Activated CD8-positive, alpha-beta memory T cell treated with anti-CD3 and anti-CD28 coated beads for 36 hours (primary cell): ENCODE measurements at regions not wholly inside any gene's neighbourhood (a gene's known extent, or its start where the extent isn't known, plus 50 kb on each side); places are given as distances from the start of the nearest gene placed in this dataset.
"Not testable (repeated sequence)": the region's sequence is repeated elsewhere in the genome, so short reads cannot be mapped to it uniquely, and the experiment has no call there.

Source experiments
- CTCF ChIA-PET: fragments of 350-600 bp; sonication (Branson Sonifier 250); formaldehyde crosslinking; loops from one replicate; lab custom pipeline; 2021; ENCODE audit warnings: antibody characterized with exemption; lab: Charles Lee
- POLR2A ChIA-PET: fragments of 350-600 bp; sonication (Branson Sonifier 250); formaldehyde crosslinking; loops from one replicate; lab custom pipeline; 2021; ENCODE audit warnings: antibody characterized with exemption; lab: Charles Lee

DNA sequence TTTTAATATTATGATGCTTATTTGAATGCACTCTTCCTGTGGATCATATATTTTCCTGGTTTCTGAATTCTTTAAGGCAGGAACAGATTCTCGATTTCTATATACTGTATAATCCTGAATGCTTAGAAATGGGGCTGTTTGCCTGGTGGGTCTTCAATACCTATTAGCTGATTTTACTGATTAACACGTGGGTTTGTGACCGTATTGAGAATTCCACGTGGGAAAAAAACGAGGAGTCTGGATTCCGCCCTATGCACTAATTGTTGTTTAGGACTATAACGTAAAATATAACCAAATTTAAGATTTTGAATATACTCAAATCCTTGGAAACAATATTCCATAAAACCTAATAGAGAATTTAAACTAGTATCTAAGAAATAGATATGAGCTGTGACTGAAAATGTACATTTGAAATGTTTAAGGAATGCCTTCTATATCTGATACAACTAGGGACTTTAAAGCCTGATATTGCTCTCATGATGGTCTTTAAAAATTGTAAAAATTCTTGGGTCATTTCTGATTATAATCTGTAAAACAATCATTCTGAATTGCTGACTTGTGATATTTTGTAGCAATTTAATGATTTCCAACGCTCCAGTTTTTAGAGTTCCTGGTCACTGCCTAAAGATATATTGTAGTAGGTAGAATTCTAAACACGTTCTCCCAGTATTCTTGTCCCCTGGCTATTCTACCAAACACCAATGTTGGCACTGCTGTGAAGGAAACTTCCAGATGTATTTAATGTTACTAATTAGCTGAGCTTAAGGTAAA, 93.6 kb upstream of the NOX3 start:
- ChIA-PET POLR2A (no interaction called here), CTCF (no interaction called here)

DNA sequence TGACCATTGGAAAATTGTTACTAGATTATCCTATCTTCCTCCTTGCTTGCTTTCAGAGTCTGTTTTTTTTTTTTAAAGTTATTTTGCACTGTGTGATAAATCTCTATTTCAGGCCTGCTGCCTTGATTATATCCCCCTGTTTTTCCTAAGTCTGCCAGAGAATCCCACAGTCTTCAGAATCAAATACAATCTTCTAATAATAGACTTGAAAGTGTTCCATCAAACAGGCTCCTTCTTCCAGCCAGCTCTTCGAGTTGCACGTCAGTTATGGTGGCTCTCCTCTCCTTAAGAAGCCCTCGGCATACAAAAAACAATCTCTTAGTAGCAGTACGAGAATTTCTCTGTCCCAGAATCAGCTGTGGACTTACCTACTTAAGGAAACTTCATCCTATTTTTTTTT, 92.9 kb upstream of the NOX3 start:
- ChIA-PET POLR2A (no interaction called here), CTCF (no interaction called here)

DNA sequence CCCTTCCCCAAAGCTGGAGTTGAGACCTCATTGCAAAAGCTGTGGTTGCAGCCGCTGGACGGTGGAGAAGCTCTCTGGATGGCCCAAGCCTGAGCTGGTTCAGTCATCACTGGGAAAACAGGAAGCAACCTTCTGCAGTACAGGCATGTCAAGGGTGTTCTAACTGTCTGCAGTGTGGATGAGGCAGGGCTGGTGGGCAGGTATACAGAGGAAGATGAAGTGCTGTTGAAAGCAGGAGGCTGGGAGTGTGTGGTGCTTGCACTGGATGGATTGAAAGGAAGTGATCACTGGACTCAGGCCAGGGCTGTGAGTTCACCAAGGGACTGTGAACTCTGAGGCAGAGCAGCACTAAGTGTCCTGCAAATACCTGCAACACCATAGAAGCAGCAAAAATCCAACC, 89.0 kb upstream of the NOX3 start:
- ChIA-PET CTCF (no interaction called here), POLR2A (no interaction called here)

DNA sequence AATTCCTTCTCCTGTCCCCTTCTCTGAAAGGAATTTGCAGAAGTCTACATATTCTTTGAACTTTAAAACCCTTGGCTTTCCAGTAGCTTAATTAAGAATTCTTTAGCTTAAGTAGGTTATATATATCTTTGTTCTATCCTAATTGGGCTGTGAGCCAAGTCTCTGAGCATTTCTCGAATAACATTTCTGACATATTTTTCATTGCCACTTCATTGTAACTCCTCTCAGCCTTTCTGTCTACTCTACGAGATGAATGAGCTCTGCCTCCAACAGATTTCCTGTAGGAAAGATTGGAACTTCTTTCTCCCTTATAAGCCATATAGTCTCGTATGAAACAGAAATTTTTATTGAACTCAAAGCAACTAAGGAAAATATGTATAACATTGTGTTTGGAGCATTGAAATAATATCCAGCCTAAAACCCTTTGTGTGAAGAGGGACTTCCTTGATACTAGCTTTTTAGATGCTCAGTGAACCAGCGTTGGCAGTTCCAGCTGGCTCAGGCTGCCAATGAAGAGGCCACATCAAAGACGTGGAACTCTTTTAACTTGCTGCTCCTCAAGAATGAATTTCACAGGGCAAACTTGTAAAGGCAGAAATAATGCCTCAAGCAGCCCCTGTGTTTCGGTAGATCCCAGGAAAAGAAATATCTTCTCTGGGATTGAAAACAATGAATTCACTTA, 87.7 kb upstream of the NOX3 start:
- CTCF ChIA-PET, result no interaction called here
- POLR2A ChIA-PET, result no interaction called here

DNA sequence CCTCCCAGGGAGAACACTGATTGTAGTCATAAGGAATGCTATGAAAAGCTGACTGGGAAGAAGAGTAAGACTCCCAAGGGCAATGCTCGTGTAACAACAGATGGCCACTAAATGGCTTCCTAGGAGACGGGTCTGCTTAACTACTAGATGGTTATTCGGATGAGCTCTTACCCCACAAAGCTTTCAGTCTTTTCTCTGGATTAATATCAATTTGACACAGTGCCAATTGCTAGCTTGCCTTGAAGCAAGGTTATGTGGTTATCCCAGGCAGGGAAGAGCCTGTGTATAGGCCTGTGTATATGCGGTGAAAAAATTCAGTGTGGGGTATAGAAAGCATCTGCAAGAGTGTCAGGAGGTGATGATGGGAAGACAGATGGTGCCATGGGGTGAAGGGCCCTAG, 86.4 kb upstream of the NOX3 start:
- ChIA-PET CTCF (no interaction called here), POLR2A (no interaction called here)

DNA sequence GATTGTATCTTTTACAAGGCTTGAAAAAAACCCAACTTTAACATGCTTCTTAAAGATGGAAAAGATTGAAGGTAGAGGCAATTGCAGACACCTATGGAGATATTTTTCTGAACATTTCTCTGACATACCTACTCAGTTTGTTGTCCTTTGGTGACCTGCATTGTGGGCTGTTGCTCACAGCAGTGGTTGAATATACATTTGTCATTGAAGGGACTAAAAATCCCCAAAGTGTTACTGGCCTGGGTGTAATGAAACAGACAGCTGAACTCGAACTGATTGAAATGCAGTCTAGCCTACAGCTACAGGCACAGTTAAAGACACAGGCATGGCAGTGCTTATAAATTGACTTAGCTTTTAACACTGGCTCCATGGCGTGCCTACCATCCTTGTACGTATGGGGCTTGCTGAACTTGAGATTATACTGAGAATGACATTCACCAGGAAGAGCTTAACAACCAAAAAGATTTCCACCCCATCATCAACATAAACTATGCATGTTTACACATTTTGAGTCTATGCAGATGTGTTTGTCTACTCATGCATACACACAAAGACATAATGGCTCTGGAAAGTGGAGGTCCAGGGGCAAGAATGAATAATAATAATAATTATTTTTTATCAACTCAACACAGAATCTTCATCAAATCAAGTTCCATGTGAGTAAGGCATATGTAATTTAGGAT, 83.2 kb upstream of the NOX3 start:
- CTCF ChIA-PET, result no interaction called here
- POLR2A ChIA-PET, result no interaction called here

DNA sequence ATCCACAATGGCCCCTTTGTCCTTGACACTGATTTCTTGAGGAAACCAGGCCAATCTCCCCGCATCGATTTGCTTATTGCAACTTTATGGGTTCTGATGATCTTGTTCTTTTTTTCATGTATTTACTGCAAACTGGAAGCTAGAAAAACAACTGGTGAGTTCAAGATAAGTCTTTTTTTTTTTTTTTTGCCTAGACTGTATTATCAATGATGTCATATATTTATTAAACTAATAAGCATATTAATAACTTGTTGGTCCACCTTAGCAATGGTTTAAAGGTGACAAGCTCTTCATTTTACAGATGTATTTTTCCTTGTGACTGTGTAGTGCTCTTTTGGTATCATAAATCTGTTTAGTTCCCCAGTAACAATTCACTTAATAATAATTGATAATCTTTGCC, 79.0 kb upstream of the NOX3 start:
- POLR2A ChIA-PET, result no interaction called here
- CTCF ChIA-PET, result no interaction called here

DNA sequence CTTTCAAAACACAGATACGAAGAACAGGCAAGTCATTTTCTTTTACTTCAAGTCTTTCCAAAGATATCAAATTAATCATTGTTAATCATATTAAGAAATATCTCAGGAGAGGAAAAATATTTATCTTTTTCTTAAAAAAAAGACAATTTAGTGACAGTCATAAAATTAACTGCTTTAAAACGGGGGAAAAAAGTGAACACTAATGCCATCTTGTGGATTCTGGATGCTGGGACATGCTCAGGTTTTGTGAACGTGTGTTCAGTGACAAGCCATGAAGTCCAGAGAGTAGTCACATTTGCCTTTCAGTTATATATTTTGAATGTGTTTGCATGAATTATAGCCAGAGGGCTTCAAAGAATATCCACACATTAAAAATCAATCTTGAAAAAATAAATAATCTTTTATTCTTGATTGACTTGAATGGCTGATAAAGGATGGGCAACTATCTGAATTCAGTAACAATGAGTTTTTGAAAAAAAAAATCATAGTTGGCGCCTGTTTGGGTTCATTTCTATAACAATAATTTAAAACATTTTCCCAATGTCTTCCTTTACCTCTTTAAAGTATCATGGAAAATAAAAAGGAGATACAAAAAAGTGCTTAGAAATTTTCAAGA, 74.7 kb upstream of the NOX3 start:
- POLR2A ChIA-PET, result no interaction called here
- CTCF ChIA-PET, result no interaction called here

DNA sequence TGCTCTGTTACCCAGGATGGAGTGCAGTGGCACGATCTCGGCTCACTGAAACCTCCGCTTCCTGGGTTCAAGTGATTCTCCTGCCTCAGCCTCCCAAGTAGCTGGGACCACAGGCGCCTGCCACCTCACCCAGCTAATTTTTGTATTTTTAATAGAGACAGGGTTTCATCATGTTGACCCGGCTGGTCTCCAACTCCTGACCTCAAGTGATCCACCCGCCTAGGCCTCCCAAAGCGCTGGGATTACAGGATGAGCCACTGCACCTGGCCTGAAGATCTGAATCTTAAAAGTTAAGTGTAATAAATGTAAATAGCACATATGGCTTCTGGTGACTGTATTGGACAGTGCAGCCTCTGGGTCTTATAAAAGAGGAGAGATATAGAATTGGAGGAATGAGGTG, 74.2 kb upstream of the NOX3 start:
- POLR2A ChIA-PET, CTCF ChIA-PET: not testable (repeated sequence)

DNA sequence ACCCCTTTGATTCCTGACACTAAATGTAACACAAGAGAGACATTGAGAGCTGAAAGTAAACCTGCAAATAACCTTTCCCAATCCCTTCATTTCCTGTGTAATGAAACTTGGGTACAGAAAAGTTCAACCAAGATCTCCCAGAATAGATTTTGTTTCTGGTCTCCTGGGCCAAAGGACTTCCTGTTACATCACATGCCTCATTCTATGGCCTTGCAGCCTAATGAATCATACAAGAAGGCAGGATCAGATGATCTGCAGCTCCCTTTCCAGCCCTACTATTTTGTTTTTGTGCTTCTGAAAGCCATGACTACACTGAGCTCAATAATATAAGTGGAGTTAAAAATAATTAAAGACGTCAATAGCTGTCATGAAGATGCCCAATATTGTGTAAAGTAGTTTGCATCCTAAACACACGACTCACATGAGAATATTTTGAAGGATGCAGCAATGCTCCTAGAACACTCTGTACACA, 73.4 kb upstream of the NOX3 start:
- POLR2A ChIA-PET, result no interaction called here
- CTCF ChIA-PET, result interaction anchor here (0.8 kb wide), 1 partner anchor 200 kb away, joined by 3 read pairs; no protein-coding TSS in a partner anchor

DNA sequence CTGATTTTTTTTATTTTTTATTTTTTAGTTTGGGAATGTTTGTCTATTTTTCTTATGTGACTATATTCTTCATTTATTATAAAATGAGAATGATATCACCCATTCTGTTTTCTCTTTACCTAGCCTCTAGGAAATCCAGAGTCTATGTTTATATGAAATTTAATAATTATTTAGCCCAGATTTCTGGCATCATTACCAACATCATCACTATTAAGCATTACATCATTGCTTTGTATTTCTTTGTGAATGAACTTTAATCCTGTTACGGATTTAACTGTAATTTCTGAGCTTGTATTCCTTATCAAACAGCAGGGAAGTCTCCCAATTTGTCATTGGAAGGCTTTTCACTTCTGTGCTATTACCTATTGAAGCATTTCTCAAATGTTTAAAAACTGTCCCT, 72.7 kb upstream of the NOX3 start:
- POLR2A ChIA-PET, result no interaction called here
- CTCF ChIA-PET, result no interaction called here

DNA sequence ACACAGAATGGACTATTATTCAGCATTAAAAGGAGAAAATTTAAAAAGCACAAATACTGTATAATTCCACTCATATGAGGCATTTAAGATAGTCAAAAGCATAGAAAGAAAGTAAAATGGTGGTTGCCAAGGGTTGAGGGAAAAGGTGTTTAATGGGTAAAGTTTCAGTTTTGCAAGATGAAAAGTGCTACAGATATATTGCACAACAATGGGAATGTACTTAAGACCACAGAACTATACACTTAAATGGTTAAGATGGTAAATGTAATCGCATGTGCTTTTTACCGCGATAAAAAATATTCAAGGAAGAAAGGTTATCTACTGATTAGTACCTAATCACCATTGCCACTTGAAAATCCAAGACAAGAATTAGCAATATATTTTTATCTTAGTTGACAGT, 71.8 kb upstream of the NOX3 start:
- ChIA-PET POLR2A (no interaction called here), CTCF (no interaction called here)

DNA sequence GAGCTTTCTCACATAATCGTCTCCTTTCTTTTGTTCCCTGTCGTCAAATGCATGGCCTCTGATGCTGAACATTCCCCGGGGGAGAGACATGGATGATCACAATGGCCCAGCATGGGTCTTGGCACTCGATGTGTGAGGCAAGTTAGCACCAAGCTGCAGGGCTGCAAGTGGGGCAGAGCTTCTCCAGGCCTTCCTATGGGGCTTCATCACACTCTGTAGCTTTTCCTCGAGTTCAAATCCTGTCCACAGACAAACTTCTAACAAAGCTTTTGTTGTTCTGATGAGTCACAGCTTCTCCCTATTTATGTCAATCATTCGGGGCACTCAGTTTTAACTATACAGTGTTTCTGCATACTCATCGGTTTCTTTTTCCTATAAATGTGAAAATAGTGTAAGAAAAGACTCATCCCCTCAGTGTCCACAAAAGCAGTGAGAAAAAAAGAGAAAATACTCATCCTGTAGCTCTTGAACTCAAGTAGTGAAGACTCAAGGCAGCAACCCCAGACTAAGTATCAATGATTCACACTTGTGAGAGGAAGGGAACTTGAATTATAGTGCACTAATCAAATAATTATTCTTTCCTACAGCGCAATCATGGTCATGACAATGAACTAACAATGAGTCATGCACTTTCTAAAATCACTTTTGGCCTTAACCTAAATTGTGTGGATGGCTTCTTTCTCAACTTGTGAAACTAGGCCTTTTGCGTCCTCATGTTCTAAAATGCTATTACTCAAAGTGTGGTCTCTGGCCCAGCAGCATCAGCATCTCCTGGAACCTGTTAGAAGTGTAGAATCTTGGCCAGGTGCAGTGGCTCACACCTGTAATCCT, 68.4 kb upstream of the NOX3 start:
- ChIA-PET POLR2A (interaction anchor here (0.9 to 1.7 kb wide), 3 partner anchors 106 to 209 kb away, joined by 3 to 5 read pairs (median 3); no protein-coding TSS in a partner anchor), CTCF (interaction anchor here (0.7 kb wide), 1 partner anchor 10 kb away, joined by 3 read pairs; no protein-coding TSS in a partner anchor)

DNA sequence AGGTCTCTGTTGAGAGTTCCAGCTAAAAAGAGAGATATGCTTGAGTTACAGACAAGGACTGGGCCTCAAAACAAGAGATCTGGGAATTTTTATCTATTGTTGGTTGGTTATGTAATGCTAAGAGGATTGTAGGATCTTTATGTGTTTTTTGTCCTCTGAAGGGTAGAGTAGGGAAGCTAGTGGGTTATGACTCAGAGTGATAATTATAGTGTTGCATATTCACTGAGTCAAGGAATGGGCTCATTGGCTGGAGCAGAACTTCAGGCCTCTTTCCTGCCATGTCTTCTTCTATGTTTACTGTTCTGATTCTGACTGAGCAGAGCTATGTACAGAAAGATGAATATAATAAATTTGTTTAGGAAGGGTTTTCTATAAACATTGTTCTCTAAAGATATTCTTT, 66.1 kb upstream of the NOX3 start:
- ChIA-PET POLR2A (no interaction called here), CTCF (no interaction called here)

DNA sequence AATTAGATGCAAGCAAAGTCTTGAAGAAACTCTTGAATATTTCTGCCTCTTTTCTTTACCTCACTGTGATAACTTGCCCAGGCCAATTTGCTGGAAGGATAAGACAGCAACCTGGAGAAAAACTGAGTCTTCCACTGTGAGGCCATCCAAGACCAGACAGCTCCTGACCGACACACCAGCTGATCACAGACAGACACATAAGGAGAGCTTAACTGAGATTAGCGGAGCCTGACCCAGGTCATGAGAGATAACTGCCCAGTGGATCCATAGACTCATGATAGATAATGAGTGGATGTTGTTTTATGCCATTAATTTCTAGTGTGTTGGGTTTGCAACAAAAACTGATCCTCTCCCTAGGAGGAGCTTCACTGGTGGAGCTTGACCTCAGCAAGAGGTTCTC, 64.4 kb upstream of the NOX3 start:
- POLR2A ChIA-PET, result no interaction called here
- CTCF ChIA-PET, result no interaction called here

DNA sequence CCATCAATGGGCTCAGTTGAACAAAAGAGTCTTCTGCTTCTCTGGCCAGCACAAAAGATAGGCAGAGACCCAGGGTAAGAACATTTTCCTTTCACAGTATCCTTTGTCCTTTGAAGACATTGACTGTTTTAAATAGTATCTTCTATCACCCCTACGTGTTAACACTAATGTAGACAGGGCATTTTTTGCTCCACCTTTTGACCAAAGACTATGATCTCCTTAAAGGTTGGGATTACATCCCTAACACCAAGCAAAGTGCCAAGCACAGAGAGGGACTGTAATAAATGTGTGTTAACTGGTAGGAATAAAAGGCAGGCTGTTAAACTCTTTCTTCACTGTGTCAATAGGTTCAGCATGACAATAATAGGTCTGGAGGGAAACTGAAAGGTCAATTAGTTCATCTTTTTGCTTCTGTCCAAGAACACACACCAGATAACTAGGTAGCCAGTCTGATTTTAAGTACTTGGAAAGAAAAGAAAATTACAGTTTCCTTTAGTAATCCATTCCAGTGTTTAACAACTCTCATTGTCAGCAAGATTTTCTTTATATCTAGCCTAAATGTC, 63.6 kb upstream of the NOX3 start:
- POLR2A ChIA-PET, result no interaction called here
- CTCF ChIA-PET, result interaction anchor here (0.6 kb wide), 1 partner anchor 109 kb away, joined by 3 read pairs; no protein-coding TSS in a partner anchor

DNA sequence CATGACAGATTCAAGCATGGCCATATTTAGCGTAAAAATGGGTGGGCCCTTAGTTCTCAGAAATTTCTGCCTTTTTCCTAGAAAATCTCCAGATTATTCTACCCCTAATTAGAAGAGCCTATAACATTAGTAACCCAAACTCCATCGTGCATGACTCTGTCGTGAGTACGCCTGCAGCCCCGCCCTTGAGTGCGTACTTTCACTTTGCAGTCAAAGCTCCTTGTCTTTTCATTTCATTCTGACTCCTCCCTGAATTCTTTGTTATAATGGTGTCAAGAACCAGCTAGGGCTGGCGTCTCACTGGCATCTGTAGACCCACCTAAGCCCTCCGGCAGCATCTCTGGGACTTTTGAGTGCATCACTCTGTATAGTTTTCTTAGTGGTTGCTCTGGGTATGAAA, 61.7 kb upstream of the NOX3 start:
- POLR2A ChIA-PET, result no interaction called here
- CTCF ChIA-PET, result interaction anchor here (0.5 kb wide), 1 partner anchor 103 kb away, joined by 3 read pairs; no protein-coding TSS in a partner anchor

DNA sequence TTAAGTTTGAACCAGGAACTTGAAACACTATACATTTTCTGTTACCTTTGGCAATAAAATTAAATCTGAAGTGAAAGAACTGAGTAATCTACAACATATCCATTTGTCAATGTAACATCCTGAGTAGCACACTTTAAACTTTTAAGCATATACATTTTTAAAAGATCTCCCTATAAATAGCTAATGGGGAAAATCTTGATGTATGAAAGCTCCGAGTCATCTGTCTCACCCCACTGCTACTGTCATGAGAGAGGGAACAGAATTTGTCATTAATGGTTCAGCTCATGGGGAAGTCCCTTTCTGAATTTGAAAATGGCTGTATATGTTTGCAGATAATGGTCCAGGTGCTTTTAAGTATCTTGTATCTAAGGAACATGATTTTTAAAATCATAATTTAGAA, 55.2 kb upstream of the NOX3 start:
- ChIA-PET CTCF (no interaction called here), POLR2A (no interaction called here)
